Liver (tissue), 3 donors: ENCODE measurements at regions not wholly inside any gene's neighbourhood (a gene's known extent, or its start where the extent isn't known, plus 50 kb on each side); places are given as distances from the start of the nearest gene placed in this dataset.

Source experiments
- EGR1 ChIP-seq, 2 donors: IDR thresholded peaks; 2 replicates each; pipeline ENCODE4 v1.6.1; 2016 to 2018; ENCODE audit warnings: antibody characterized with exemption in 2 of 2, low read depth in 2 of 2
- FOXA1 ChIP-seq: IDR thresholded peaks from 2 replicates; pipeline ENCODE4 v1.6.1; 2016; ENCODE audit warnings: antibody characterized with exemption
- HNF4A ChIP-seq, 2 donors: conservative IDR thresholded peaks; 2 replicates each; pipeline ENCODE4 v1.6.1; 2016; ENCODE audit warnings: antibody characterized with exemption in 2 of 2, mild to moderate bottlenecking in 2 of 2
- HNF4G ChIP-seq: IDR thresholded peaks from 2 replicates; pipeline ENCODE4 v1.6.1; 2016; ENCODE audit warnings: antibody characterized with exemption
- JUND ChIP-seq, 2 donors: IDR thresholded peaks; 2 replicates each; pipeline ENCODE4 v1.6.1; 2016; ENCODE audit warnings: antibody characterized with exemption in 2 of 2
- NR2F2 ChIP-seq: IDR thresholded peaks from 2 replicates; pipeline ENCODE4 v1.6.1; 2016; ENCODE audit warnings: antibody characterized with exemption
- RAD21 ChIP-seq, 2 donors: IDR thresholded peaks; 2 replicates each; pipeline ENCODE4 v1.6.1; 2016; ENCODE audit warnings: antibody characterized with exemption in 2 of 2, mild to moderate bottlenecking in 2 of 2
- REST ChIP-seq: IDR thresholded peaks from 2 replicates; pipeline ENCODE4 v1.6.1; 2016; ENCODE audit warnings: antibody characterized with exemption, mild to moderate bottlenecking
- SP1 ChIP-seq: IDR thresholded peaks from 2 replicates; pipeline ENCODE4 v1.6.1; 2018; ENCODE audit warnings: antibody characterized with exemption, mild to moderate bottlenecking
- ZBTB33 ChIP-seq: IDR thresholded peaks from 2 replicates; pipeline ENCODE4 v1.6.1; 2016; ENCODE audit warnings: antibody characterized with exemption
- TF ChIP-seq, protein P1 (sequence below): fragments of 150-350 bp; IDR thresholded peaks from 2 replicates; pipeline ENCODE4 v1.5.1; 2017; ENCODE audit warnings: improper control_type of control experiment, low read depth, low read length; ENCODE audit not compliant: missing input control
- TF ChIP-seq, protein P2 (sequence below): IDR thresholded peaks from 2 replicates; pipeline ENCODE4 v1.6.1; 2016; ENCODE audit warnings: antibody characterized with exemption
- TF ChIP-seq, protein P3 (sequence below): IDR thresholded peaks from 2 replicates; pipeline ENCODE4 v1.6.1; 2016; ENCODE audit warnings: antibody characterized with exemption
- donor health status: healthy.
- donor health status: healthy.

DNA sequence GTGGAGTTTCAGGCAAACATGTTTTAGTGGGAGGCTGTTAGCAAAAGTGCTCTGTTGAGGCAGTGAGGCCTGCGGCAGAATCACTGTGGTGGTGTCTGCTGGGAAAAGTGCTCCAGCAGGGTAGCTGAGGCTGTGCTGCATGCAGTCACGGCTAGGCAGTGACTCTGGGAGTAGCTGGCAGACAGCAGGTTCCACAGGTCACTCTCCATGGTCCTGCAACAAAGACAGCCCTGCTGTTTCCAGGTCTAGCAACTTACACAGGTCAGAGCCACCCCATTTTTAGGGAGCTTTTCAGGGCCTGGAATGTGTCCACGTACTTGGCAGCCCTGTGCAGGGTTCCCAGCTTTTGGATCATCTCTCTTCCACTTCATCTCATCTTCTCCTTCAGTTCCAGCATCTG, 184.3 kb downstream of the NAA11 start:
- TF ChIP-seq, protein P1, sequence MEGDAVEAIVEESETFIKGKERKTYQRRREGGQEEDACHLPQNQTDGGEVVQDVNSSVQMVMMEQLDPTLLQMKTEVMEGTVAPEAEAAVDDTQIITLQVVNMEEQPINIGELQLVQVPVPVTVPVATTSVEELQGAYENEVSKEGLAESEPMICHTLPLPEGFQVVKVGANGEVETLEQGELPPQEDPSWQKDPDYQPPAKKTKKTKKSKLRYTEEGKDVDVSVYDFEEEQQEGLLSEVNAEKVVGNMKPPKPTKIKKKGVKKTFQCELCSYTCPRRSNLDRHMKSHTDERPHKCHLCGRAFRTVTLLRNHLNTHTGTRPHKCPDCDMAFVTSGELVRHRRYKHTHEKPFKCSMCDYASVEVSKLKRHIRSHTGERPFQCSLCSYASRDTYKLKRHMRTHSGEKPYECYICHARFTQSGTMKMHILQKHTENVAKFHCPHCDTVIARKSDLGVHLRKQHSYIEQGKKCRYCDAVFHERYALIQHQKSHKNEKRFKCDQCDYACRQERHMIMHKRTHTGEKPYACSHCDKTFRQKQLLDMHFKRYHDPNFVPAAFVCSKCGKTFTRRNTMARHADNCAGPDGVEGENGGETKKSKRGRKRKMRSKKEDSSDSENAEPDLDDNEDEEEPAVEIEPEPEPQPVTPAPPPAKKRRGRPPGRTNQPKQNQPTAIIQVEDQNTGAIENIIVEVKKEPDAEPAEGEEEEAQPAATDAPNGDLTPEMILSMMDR = no peak
- TF ChIP-seq SP1 (no peak), EGR1 (IDR thresholded peaks at IDR 0.05; ENCODE audit: low read depth in 2 of 2) (no peak), HNF4A (conservative IDR thresholded peaks at IDR 0.05) (no peak), REST (peak; percentile 91), JUND (IDR thresholded peaks at IDR 0.05) (no peak), RAD21 (IDR thresholded peaks at IDR 0.05) (no peak), HNF4G (no peak), ZBTB33 (no peak), NR2F2 (no peak), FOXA1 (no peak)
- TF ChIP-seq, protein P2, sequence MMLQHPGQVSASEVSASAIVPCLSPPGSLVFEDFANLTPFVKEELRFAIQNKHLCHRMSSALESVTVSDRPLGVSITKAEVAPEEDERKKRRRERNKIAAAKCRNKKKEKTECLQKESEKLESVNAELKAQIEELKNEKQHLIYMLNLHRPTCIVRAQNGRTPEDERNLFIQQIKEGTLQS = no peak
- TF ChIP-seq, protein P3, sequence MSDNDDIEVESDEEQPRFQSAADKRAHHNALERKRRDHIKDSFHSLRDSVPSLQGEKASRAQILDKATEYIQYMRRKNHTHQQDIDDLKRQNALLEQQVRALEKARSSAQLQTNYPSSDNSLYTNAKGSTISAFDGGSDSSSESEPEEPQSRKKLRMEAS = no peak
